ENCODE measurements at regions not wholly inside any gene's neighbourhood (a gene's known extent, or its start where the extent isn't known, plus 50 kb on each side); places are given as distances from the start of the nearest gene placed in this dataset.

GRCh38 chr11:71124127-71124526 lies 128.2 kb downstream of the SHANK2 start:
- ATAC-seq (no peak), DNase-seq (no peak)
- no peaks in the 10 kb centered on the region for H3K27me3 ChIP-seq
- no peak for TF ChIP-seq CTCF (IDR thresholded peaks at IDR 0.05)
- H3K9me3 ChIP-seq = no peaks in the 10 kb centered on the region
- no peak overlapping the region for H3K4me3 ChIP-seq
- no peak overlapping the region for H3K27ac ChIP-seq
- no peaks in the 10 kb centered on the region for H3K4me1 ChIP-seq
- intact Hi-C loops (cut with DNase I) = no loop called here
- H3K36me3 ChIP-seq = no peaks in the 10 kb centered on the region

GRCh38 chr11:71120471-71120896 lies 131.9 kb downstream of the SHANK2 start:
- Histone ChIP-seq H3K9me3 (no peaks in the 10 kb centered on the region), H3K4me3 (no peak overlapping the region), H3K27me3 (no peaks in the 10 kb centered on the region), H3K27ac (no peak overlapping the region), H3K36me3 (no peaks in the 10 kb centered on the region), H3K4me1 (no peaks in the 10 kb centered on the region)
- DNase-seq (no peak), ATAC-seq (peak; percentile 83)
- intact Hi-C loops (cut with DNase I) = no loop called here
- peak; percentile 20 for TF ChIP-seq CTCF (IDR thresholded peaks at IDR 0.05)

- ATAC-seq (no peak), DNase-seq (no peak)
- H3K36me3 ChIP-seq = no peaks in the 10 kb centered on the region
- intact Hi-C loops (cut with DNase I) = no loop called here
- no peaks in the 10 kb centered on the region for H3K27me3 ChIP-seq
- H3K4me1 ChIP-seq = no peaks in the 10 kb centered on the region
- H3K4me3 ChIP-seq = no peak overlapping the region
- no peaks in the 10 kb centered on the region for H3K9me3 ChIP-seq
- no peak overlapping the region for H3K27ac ChIP-seq
- TF ChIP-seq CTCF (IDR thresholded peaks at IDR 0.05) = no peak
Measured at GRCh38 chr11:71119656-71120269, 132.6 kb downstream of the SHANK2 start.

GRCh38 chr11:71118671-71119250 lies 133.6 kb downstream of the SHANK2 start:
- Histone ChIP-seq H3K27me3 (no peaks in the 10 kb centered on the region), H3K4me3 (no peak overlapping the region), H3K4me1 (no peaks in the 10 kb centered on the region), H3K27ac (no peak overlapping the region), H3K36me3 (no peaks in the 10 kb centered on the region), H3K9me3 (no peaks in the 10 kb centered on the region)
- TF ChIP-seq CTCF (IDR thresholded peaks at IDR 0.05) = no peak
- intact Hi-C loops (cut with DNase I) = no loop called here
- ATAC-seq (no peak), DNase-seq (no peak)

- ATAC-seq (no peak), DNase-seq (no peak)
- no peak overlapping the region for H3K4me3 ChIP-seq
- H3K27me3 ChIP-seq = no peaks in the 10 kb centered on the region
- no peaks in the 10 kb centered on the region for H3K4me1 ChIP-seq
- TF ChIP-seq CTCF (IDR thresholded peaks at IDR 0.05) = no peak
- intact Hi-C loops (cut with DNase I) = no loop called here
- no peak overlapping the region for H3K27ac ChIP-seq
- H3K36me3 ChIP-seq = no peaks in the 10 kb centered on the region
- no peaks in the 10 kb centered on the region for H3K9me3 ChIP-seq
Measured at GRCh38 chr11:71117311-71117710, 135.1 kb downstream of the SHANK2 start.

- no peak for DNase-seq
- ATAC-seq = no peak
- no peak for TF ChIP-seq CTCF (IDR thresholded peaks at IDR 0.05)
- Histone ChIP-seq H3K27ac (no peak overlapping the region), H3K4me3 (no peak overlapping the region), H3K9me3 (no peaks in the 10 kb centered on the region), H3K27me3 (no peaks in the 10 kb centered on the region), H3K4me1 (no peaks in the 10 kb centered on the region), H3K36me3 (no peaks in the 10 kb centered on the region)
- intact Hi-C loops (cut with DNase I) = no loop called here
Measured at GRCh38 chr11:71116693-71117040, 135.7 kb downstream of the SHANK2 start.

All from upper lobe of right lung (tissue), 1 donor.